OCI-LY7 (cell line): ENCODE measurements at regions not wholly inside any gene's neighbourhood (a gene's known extent, or its start where the extent isn't known, plus 50 kb on each side); places are given as distances from the start of the nearest gene placed in this dataset.

Experiments used
- CTCF ChIP-seq: fragments of 200-600 bp; sonication (generic); conservative IDR thresholded peaks from 2 replicates; pipeline ENCODE4 v1.5.1; 2014; ENCODE audit warnings: mild to moderate bottlenecking, antibody characterized with exemption, low read length, moderate library complexity, mixed read lengths
- EZH2phosphoT487 ChIP-seq: fragments of 200-600 bp; sonication (generic); IDR thresholded peaks from 2 replicates; pipeline ENCODE4 v1.6.1; 2018; ENCODE audit warnings: low read depth, borderline replicate concordance, mild to moderate bottlenecking, mixed run types, antibody characterized with exemption, low read length, moderate library complexity, mixed read lengths

- TF ChIP-seq CTCF (no peak), EZH2phosphoT487 (no peak)
These were observed 54.8 kb downstream of the MPP7 start for GRCh38 chr10:28248092-28248491.
